HEK293 (cell line): ENCODE measurements at regions not wholly inside any gene's neighbourhood (a gene's known extent, or its start where the extent isn't known, plus 50 kb on each side); places are given as distances from the start of the nearest gene placed in this dataset.

Source experiments
- CTCF ChIA-PET: fragments of 350-600 bp; formaldehyde crosslinking; extraction: SDS; loops from one replicate; lab custom pipeline; 2021; ENCODE audit warnings: antibody characterized with exemption; lab: Yijun Ruan, JAX
- POLR2A ChIA-PET: fragments of 300-600 bp; formaldehyde crosslinking; extraction: SDS; loops from one replicate; lab custom pipeline; 2020; ENCODE audit warnings: antibody characterized with exemption, inconsistent platforms; lab: Yijun Ruan, JAX
- H3K27ac ChIP-seq: fragments of 200-500 bp; sonication (Bioruptor generic); 2 replicates; pipeline ENCODE4 v1.5.1; 2014; ENCODE audit warnings: low read depth, low read length, control low read depth, inconsistent platforms; ENCODE audit errors: extremely low read depth
- H3K36me3 ChIP-seq, 2 experiments: fragments of 200-500 bp in 1 of 2; sonication (Bioruptor generic) in 1 of 2; 1 replicate in 1 of 2; 2 replicates in 1 of 2; pipeline ENCODE4 v1.5.1; 2014 to 2017; ENCODE audit warnings: inconsistent platforms in 2 of 2, low read length in 2 of 2; ENCODE audit not compliant: control insufficient read depth in 2 of 2, insufficient read depth in 1 of 2
- H3K4me1 ChIP-seq: fragments of 200-500 bp; sonication (Bioruptor generic); 2 replicates; pipeline ENCODE4 v1.5.1; 2014; ENCODE audit warnings: mild to moderate bottlenecking, low read length, inconsistent platforms; ENCODE audit not compliant: control insufficient read depth, insufficient read depth
- H3K4me3 ChIP-seq: 2 replicates; pipeline ENCODE4 v1.5.1; 2011; ENCODE audit warnings: low read depth, mild to moderate bottlenecking, control low read depth, low read length, moderate library complexity
- H3K9me3 ChIP-seq: fragments of 200-500 bp; sonication (Bioruptor generic); 2 replicates; pipeline ENCODE4 v1.5.1; 2014; ENCODE audit warnings: low read depth, low read length, inconsistent platforms; ENCODE audit not compliant: control insufficient read depth, insufficient read depth
- ATF2 ChIP-seq: fragments of 450-650 bp; formaldehyde crosslinking; IDR thresholded peaks from 2 replicates; pipeline ENCODE4 v1.5.1; 2016; ENCODE audit warnings: missing biosample characterization, missing genetic modification characterization, low read depth
- GLI2 ChIP-seq: fragments of 450-650 bp; formaldehyde crosslinking; IDR thresholded peaks from 2 replicates; pipeline ENCODE4; 2017; ENCODE audit warnings: missing biosample characterization, missing genetic modification characterization, low read depth, borderline replicate concordance
- KLF17 ChIP-seq: fragments of 450-650 bp; formaldehyde crosslinking; IDR thresholded peaks from 2 replicates; pipeline ENCODE4 v1.5.1; 2016; ENCODE audit warnings: missing biosample characterization, missing genetic modification characterization
- KLF8 ChIP-seq: fragments of 450-650 bp; formaldehyde crosslinking; IDR thresholded peaks from 2 replicates; pipeline ENCODE4 v1.5.1; 2016; ENCODE audit warnings: missing biosample characterization, missing genetic modification characterization
- MYNN ChIP-seq: fragments of 450-650 bp; formaldehyde crosslinking; IDR thresholded peaks from 2 replicates; pipeline ENCODE4 v1.5.1; 2016; ENCODE audit warnings: missing biosample characterization, missing genetic modification characterization, borderline replicate concordance
- PBX3 ChIP-seq: sonication (generic); formaldehyde crosslinking; IDR thresholded peaks from 2 replicates; pipeline ENCODE4 v1.8.1; 2022; ENCODE audit warnings: mild to moderate bottlenecking, moderate library complexity, missing genetic modification reagents
- SALL2 ChIP-seq: fragments of 450-650 bp; formaldehyde crosslinking; IDR thresholded peaks from 2 replicates; pipeline ENCODE4 v1.5.0; 2017; ENCODE audit warnings: missing biosample characterization, mild to moderate bottlenecking, missing genetic modification characterization, borderline replicate concordance
- SCRT2 ChIP-seq: fragments of 450-650 bp; formaldehyde crosslinking; IDR thresholded peaks from 2 replicates; pipeline ENCODE4 v1.5.1; 2016; ENCODE audit warnings: missing biosample characterization, missing genetic modification characterization
- ZNF10 ChIP-seq: fragments of 450-650 bp; formaldehyde crosslinking; IDR thresholded peaks from 2 replicates; pipeline ENCODE4 v1.5.1; 2017; ENCODE audit warnings: missing biosample characterization, missing genetic modification characterization
- ZNF114 ChIP-seq: fragments of 450-650 bp; formaldehyde crosslinking; IDR thresholded peaks from 2 replicates; pipeline ENCODE4 v1.5.0; 2017; ENCODE audit warnings: missing biosample characterization, missing genetic modification characterization
- ZNF266 ChIP-seq: fragments of 450-650 bp; formaldehyde crosslinking; IDR thresholded peaks from 2 replicates; pipeline ENCODE4 v1.5.1; 2016; ENCODE audit warnings: missing biosample characterization, missing genetic modification characterization, low read depth
- ZNF274 ChIP-seq, 2 experiments: fragments of 200-500 bp in 1 of 2; fragments of 450-650 bp in 1 of 2; sonication (Bioruptor generic) in 1 of 2; formaldehyde crosslinking in 1 of 2; IDR thresholded peaks; 2 replicates each; pipeline versions ENCODE4 v1.5.1 to v1.6.1; 2014 to 2016; ENCODE audit warnings: borderline replicate concordance in 1 of 2, inconsistent platforms in 1 of 2, low read length in 1 of 2, missing biosample characterization in 1 of 2, missing genetic modification characterization in 1 of 2
- ZNF394 ChIP-seq: fragments of 450-650 bp; formaldehyde crosslinking; IDR thresholded peaks from 2 replicates; pipeline ENCODE4 v1.5.1; 2016; ENCODE audit warnings: missing biosample characterization, missing genetic modification characterization, mild to moderate bottlenecking, moderate library complexity, borderline replicate concordance
- ZNF488 ChIP-seq: fragments of 450-650 bp; formaldehyde crosslinking; IDR thresholded peaks from 2 replicates; pipeline ENCODE4 v1.5.1; 2016; ENCODE audit warnings: missing biosample characterization, missing genetic modification characterization
- ZNF530 ChIP-seq: fragments of 450-650 bp; formaldehyde crosslinking; IDR thresholded peaks from 2 replicates; pipeline ENCODE4 v1.5.1; 2016; ENCODE audit warnings: low read depth, missing biosample characterization, missing genetic modification characterization
- ZNF621 ChIP-seq: fragments of 450-650 bp; formaldehyde crosslinking; IDR thresholded peaks from 2 replicates; pipeline ENCODE4 v1.5.1; 2017; ENCODE audit warnings: missing biosample characterization, missing genetic modification characterization
- ZNF76 ChIP-seq: fragments of 450-650 bp; formaldehyde crosslinking; IDR thresholded peaks from 2 replicates; pipeline ENCODE4; 2016; ENCODE audit warnings: low read depth, missing biosample characterization, missing genetic modification characterization, borderline replicate concordance
- TF ChIP-seq, protein P1 (sequence below): fragments of 450-650 bp; formaldehyde crosslinking; IDR thresholded peaks from 2 replicates; pipeline ENCODE4 v1.5.1; 2017; ENCODE audit warnings: missing biosample characterization, mild to moderate bottlenecking, missing genetic modification characterization, moderate library complexity
- TF ChIP-seq, protein P2 (sequence below): fragments of 450-650 bp; formaldehyde crosslinking; IDR thresholded peaks from 2 replicates; pipeline ENCODE4 v1.5.1; 2016; ENCODE audit warnings: missing biosample characterization, missing genetic modification characterization

- Histone ChIP-seq H3K4me3 (no peak overlapping the region), H3K27ac (no peak overlapping the region)
- CTCF ChIA-PET, result no interaction called here
- TF ChIP-seq ZNF274 (IDR thresholded peaks at IDR 0.05; ENCODE audit: low read length), result no peak
- TF ChIP-seq ZNF274 (tag by site-specific recombination; IDR thresholded peaks at IDR 0.05; ENCODE audit: borderline replicate concordance), result no peak
- TF ChIP-seq MYNN (tag by site-specific recombination), result no peak
- no peak for TF ChIP-seq SCRT2 (tag by site-specific recombination)
- TF ChIP-seq ATF2 (tag by site-specific recombination), result no peak
- TF ChIP-seq KLF17 (tag by site-specific recombination), result no peak
- no peak for TF ChIP-seq ZNF114
- TF ChIP-seq ZNF76 (tag by site-specific recombination), result no peak
- no peak for TF ChIP-seq PBX3 (CRISPR knock-in tag)
- TF ChIP-seq GLI2 (tag by site-specific recombination), result no peak
- no peak for TF ChIP-seq SALL2
- no peak for TF ChIP-seq ZNF394
- TF ChIP-seq, protein P1, sequence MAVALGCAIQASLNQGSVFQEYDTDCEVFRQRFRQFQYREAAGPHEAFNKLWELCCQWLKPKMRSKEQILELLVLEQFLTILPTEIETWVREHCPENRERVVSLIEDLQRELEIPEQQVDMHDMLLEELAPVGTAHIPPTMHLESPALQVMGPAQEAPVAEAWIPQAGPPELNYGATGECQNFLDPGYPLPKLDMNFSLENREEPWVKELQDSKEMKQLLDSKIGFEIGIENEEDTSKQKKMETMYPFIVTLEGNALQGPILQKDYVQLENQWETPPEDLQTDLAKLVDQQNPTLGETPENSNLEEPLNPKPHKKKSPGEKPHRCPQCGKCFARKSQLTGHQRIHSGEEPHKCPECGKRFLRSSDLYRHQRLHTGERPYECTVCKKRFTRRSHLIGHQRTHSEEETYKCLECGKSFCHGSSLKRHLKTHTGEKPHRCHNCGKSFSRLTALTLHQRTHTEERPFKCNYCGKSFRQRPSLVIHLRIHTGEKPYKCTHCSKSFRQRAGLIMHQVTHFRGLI (tag by site-specific recombination), result no peak
- no peak for TF ChIP-seq ZNF266 (tag by site-specific recombination)
- TF ChIP-seq ZNF621, result no peak
- TF ChIP-seq KLF8 (tag by site-specific recombination), result no peak
- no peak for TF ChIP-seq ZNF10
- TF ChIP-seq, protein P2, sequence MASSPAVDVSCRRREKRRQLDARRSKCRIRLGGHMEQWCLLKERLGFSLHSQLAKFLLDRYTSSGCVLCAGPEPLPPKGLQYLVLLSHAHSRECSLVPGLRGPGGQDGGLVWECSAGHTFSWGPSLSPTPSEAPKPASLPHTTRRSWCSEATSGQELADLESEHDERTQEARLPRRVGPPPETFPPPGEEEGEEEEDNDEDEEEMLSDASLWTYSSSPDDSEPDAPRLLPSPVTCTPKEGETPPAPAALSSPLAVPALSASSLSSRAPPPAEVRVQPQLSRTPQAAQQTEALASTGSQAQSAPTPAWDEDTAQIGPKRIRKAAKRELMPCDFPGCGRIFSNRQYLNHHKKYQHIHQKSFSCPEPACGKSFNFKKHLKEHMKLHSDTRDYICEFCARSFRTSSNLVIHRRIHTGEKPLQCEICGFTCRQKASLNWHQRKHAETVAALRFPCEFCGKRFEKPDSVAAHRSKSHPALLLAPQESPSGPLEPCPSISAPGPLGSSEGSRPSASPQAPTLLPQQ (tag by site-specific recombination), result no peak
- TF ChIP-seq ZNF488 (tag by site-specific recombination), result no peak
- no peak for TF ChIP-seq ZNF530 (tag by site-specific recombination)
- TF ChIP-seq, all 188 proteins: peak for 0
- H3K9me3 ChIP-seq, result no peaks in the 10 kb centered on the region
- POLR2A ChIA-PET, result no interaction called here
- H3K4me1 ChIP-seq, result no peaks in the 10 kb centered on the region
- no peaks in the 10 kb centered on the region for H3K36me3 ChIP-seq
Measured at GRCh38 chr4:31351695-31352094, 631.5 kb downstream of the PCDH7 start.
